Testis (tissue), 2 donors: ENCODE measurements at regions not wholly inside any gene's neighbourhood (a gene's known extent, or its start where the extent isn't known, plus 50 kb on each side); places are given as distances from the start of the nearest gene placed in this dataset.
A peak's percentile ranks its signal among the peaks of the same experiment; 100 is the strongest.

ENCODE experiments used
- DNase-seq: peaks from one replicate; pipeline ENCODE4 v3.0.0-alpha.2; 2019
- H3K27ac ChIP-seq, 2 donors: fragments of 200-600 bp; sonication (generic); one replicate each; pipeline ENCODE4 v1.5.1; 2019
- H3K27me3 ChIP-seq: fragments of 200-600 bp; sonication (generic); one replicate; pipeline ENCODE4 v1.5.1; 2019
- H3K36me3 ChIP-seq: fragments of 200-600 bp; sonication (generic); one replicate; pipeline ENCODE4 v1.5.1; 2017; ENCODE audit warnings: low read depth; ENCODE audit errors: missing control alignments
- H3K4me1 ChIP-seq: fragments of 200-600 bp; sonication (generic); one replicate; pipeline ENCODE4 v1.5.1; 2019
- H3K4me3 ChIP-seq, 2 donors: fragments of 200-600 bp; sonication (generic); one replicate each; pipeline ENCODE4 v1.5.1; 2017 to 2019
- H3K9me3 ChIP-seq: fragments of 200-600 bp; sonication (generic); one replicate; pipeline ENCODE4 v1.5.1; 2017
- CTCF ChIP-seq, 3 experiments: fragments of 450-650 bp in 2 of 3; fragments of 200-600 bp in 1 of 3; sonication (generic) in 1 of 3; IDR thresholded peaks; one replicate each; pipeline ENCODE4 v1.5.1; 2016 to 2019; ENCODE audit warnings: antibody characterized with exemption in 3 of 3, mild to moderate bottlenecking in 2 of 3, moderate library complexity in 1 of 3
- POLR2A ChIP-seq: fragments of 450-650 bp; IDR thresholded peaks from one replicate; pipeline ENCODE4 v1.6.1; 2017; ENCODE audit warnings: antibody characterized with exemption, mild to moderate bottlenecking, moderate library complexity
- WGBS, 2 donors: methylation state at CpG; one replicate each; pipeline ENCODE4 v1.1.5; 2018; 5-methylcytosine and 5-hydroxymethylcytosine counted together
- intact Hi-C: fragments of 100-400 bp; cut with DNase I; formaldehyde crosslinking; loops from one replicate; pipeline ENCODE4 v1.15.1; 2023; ENCODE audit warnings: low total_unique reads

GRCh38 chr7:155945670-155946325 is 133.5 kb upstream of the SHH start:
- no peaks in the 10 kb centered on the region for H3K4me1 ChIP-seq
- H3K4me3 ChIP-seq = no peak overlapping the region
- 70 to 75% methylated on average over 28 to 32 of the region's 32 CpGs for WGBS, 2 donors
- intact Hi-C loops = no loop called here
- no peaks in the 10 kb centered on the region for H3K36me3 ChIP-seq
- TF ChIP-seq POLR2A (no peak), CTCF (IDR thresholded peaks at IDR 0.05) (no peak)
- DNase-seq = no peak
- no peaks in the 10 kb centered on the region for H3K27me3 ChIP-seq
- no peak overlapping the region for H3K27ac ChIP-seq
- no peaks in the 10 kb centered on the region for H3K9me3 ChIP-seq

GRCh38 chr7:155944901-155945300 is 132.6 kb upstream of the SHH start:
- Histone ChIP-seq H3K36me3 (no peaks in the 10 kb centered on the region), H3K27ac (no peak overlapping the region), H3K27me3 (no peaks in the 10 kb centered on the region), H3K4me1 (no peaks in the 10 kb centered on the region), H3K9me3 (no peaks in the 10 kb centered on the region), H3K4me3 (no peak overlapping the region)
- intact Hi-C loops = no loop called here
- DNase-seq = peak; percentile 74
- 54% methylated on average over 6 of the region's 6 CpGs for WGBS, 2 donors
- TF ChIP-seq CTCF (IDR thresholded peaks at IDR 0.05) = no peak

GRCh38 chr7:155943251-155943899 is 131.1 kb upstream of the SHH start:
- WGBS, 2 donors = 67 to 78% methylated on average over 6 of the region's 6 CpGs
- Histone ChIP-seq H3K27me3 (no peaks in the 10 kb centered on the region), H3K9me3 (no peaks in the 10 kb centered on the region), H3K4me3 (no peak overlapping the region), H3K4me1 (no peaks in the 10 kb centered on the region), H3K36me3 (no peaks in the 10 kb centered on the region), H3K27ac (no peak overlapping the region)
- TF ChIP-seq POLR2A (no peak), CTCF (IDR thresholded peaks at IDR 0.05) (no peak)
- intact Hi-C loops = no loop called here
- DNase-seq = no peak

- no peaks in the 10 kb centered on the region for H3K27me3 ChIP-seq
- no peaks in the 10 kb centered on the region for H3K9me3 ChIP-seq
- DNase-seq = no peak
- intact Hi-C loops = no loop called here
- H3K27ac ChIP-seq = no peak overlapping the region
- 79 to 85% methylated on average over 18 to 20 of the region's 20 CpGs for WGBS, 2 donors
- H3K4me1 ChIP-seq = no peaks in the 10 kb centered on the region
- no peaks in the 10 kb centered on the region for H3K36me3 ChIP-seq
- no peak overlapping the region for H3K4me3 ChIP-seq
- TF ChIP-seq CTCF (IDR thresholded peaks at IDR 0.05) (no peak), POLR2A (no peak)
Observed at GRCh38 chr7:155942226-155942950, 130.1 kb upstream of the SHH start.
